ENCODE measurements at regions not wholly inside any gene's neighbourhood (a gene's known extent, or its start where the extent isn't known, plus 50 kb on each side); places are given as distances from the start of the nearest gene placed in this dataset.

- dilution Hi-C loops (cut with MboI; ENCODE audit: extremely low pct_ligation_motif_present, low sequenced_read_pairs) = no loop called here
- no peak for FAIRE-seq
These were observed 176.5 kb upstream of the ADO start for GRCh38 chr10:62627983-62628382.

GRCh38 chr10:62631241-62631640 lies 173.3 kb upstream of the ADO start:
- H3K9me3 ChIP-seq (replicated peaks; ENCODE audit: control insufficient read depth, insufficient read depth, low read length) = no peaks in the 10 kb centered on the region
- no peak for TF ChIP-seq FOS (IDR thresholded peaks at IDR 0.05; ENCODE audit: borderline replicate concordance, insufficient read depth, low read length)
- no peak for TF ChIP-seq POLR2A (IDR thresholded peaks at IDR 0.05; ENCODE audit: low read depth, low read length)
- TF ChIP-seq EZH2 (IDR thresholded peaks at IDR 0.05; ENCODE audit: borderline replicate concordance, low read depth, low read length, severe bottlenecking) = no peak
- no peak for TF ChIP-seq CTCF (IDR thresholded peaks at IDR 0.05; ENCODE audit: extremely low read depth in 1 of 2, insufficient read depth in 1 of 2, low read depth in 1 of 2, low read length in 2 of 2)
- no peak for TF ChIP-seq GATA2 (IDR thresholded peaks at IDR 0.05; ENCODE audit: insufficient read depth, insufficient read length, low read depth, low read length)
- no peak for TF ChIP-seq JUN (IDR thresholded peaks at IDR 0.05; ENCODE audit: borderline replicate concordance, insufficient read depth, insufficient read length, low read depth)
- TF ChIP-seq MAX (IDR thresholded peaks at IDR 0.05; ENCODE audit: insufficient read depth, insufficient read length) = no peak
- no peak for TF ChIP-seq POLR2AphosphoS5 (IDR thresholded peaks at IDR 0.05; ENCODE audit: insufficient read depth, low read depth, low read length)
- no peak for TF ChIP-seq MYC (IDR thresholded peaks at IDR 0.05; ENCODE audit: low read depth, low read length)
- no peak overlapping the region for H3K9ac ChIP-seq (replicated peaks; ENCODE audit: extremely low read depth, insufficient read depth, low read length)
- H3K4me1 ChIP-seq (ENCODE audit: control insufficient read depth, extremely low read depth, insufficient read depth, low read length) = no peaks in the 10 kb centered on the region
- ChIA-PET CTCF (no interaction called here), POLR2A (no interaction called here)
- intact Hi-C loops (cut with micrococcal nuclease) = no loop called here
- no peaks in the 10 kb centered on the region for H3K9me1 ChIP-seq (replicated peaks; ENCODE audit: control insufficient read depth, extremely low read depth, insufficient read depth, low read length)
- H4K20me1 ChIP-seq (replicated peaks; ENCODE audit: control insufficient read depth, extremely low read depth, insufficient read depth, low read length) = no peaks in the 10 kb centered on the region
- dilution Hi-C loops (cut with MboI; ENCODE audit: extremely low pct_ligation_motif_present, low sequenced_read_pairs) = no loop called here
- DNase-seq (ENCODE audit: low read depth, low spot score) (no peak), FAIRE-seq (no peak)
- no peak overlapping the region for H2AFZ ChIP-seq (ENCODE audit: low read depth, low read length)
- no TSS peak for BruUV-seq (replicated peaks)
- no peaks in the 10 kb centered on the region for H3K27me3 ChIP-seq (ENCODE audit: control insufficient read depth in 2 of 2, insufficient read depth in 2 of 2, low read length in 2 of 2)
- no peak overlapping the region for H3K27ac ChIP-seq (ENCODE audit: insufficient read depth, low read depth, low read length)
- no peak overlapping the region for H3K4me3 ChIP-seq (replicated peaks in 1 of 3; ENCODE audit: insufficient read depth in 1 of 3, low read depth in 1 of 3, low read length in 3 of 3)
- no peak overlapping the region for H3K4me2 ChIP-seq (ENCODE audit: insufficient read depth, low read length)
- H3K36me3 ChIP-seq (ENCODE audit: control insufficient read depth in 2 of 2, extremely low read depth in 1 of 2, insufficient read depth in 2 of 2, low read length in 2 of 2) = no peaks in the 10 kb centered on the region
- H3K79me2 ChIP-seq (ENCODE audit: control insufficient read depth, insufficient read depth, low read length) = no peaks in the 10 kb centered on the region

More at GRCh38 chr10:62627983-62628382, 176.5 kb upstream of the ADO start:
- Histone ChIP-seq H3K4me1 (ENCODE audit: control insufficient read depth, extremely low read depth, insufficient read depth, low read length) (no peaks in the 10 kb centered on the region), H3K9ac (replicated peaks; ENCODE audit: extremely low read depth, insufficient read depth, low read length) (no peak overlapping the region), H3K4me3 (replicated peaks in 1 of 3; ENCODE audit: insufficient read depth in 1 of 3, low read depth in 1 of 3, low read length in 3 of 3) (no peak overlapping the region), H4K20me1 (replicated peaks; ENCODE audit: control insufficient read depth, extremely low read depth, insufficient read depth, low read length) (no peaks in the 10 kb centered on the region), H3K27me3 (ENCODE audit: control insufficient read depth in 2 of 2, insufficient read depth in 2 of 2, low read length in 2 of 2) (no peaks in the 10 kb centered on the region), H3K27ac (ENCODE audit: insufficient read depth, low read depth, low read length) (no peak overlapping the region), H3K9me1 (replicated peaks; ENCODE audit: control insufficient read depth, extremely low read depth, insufficient read depth, low read length) (no peaks in the 10 kb centered on the region), H3K79me2 (ENCODE audit: control insufficient read depth, insufficient read depth, low read length) (no peaks in the 10 kb centered on the region), H3K36me3 (ENCODE audit: control insufficient read depth in 2 of 2, extremely low read depth in 1 of 2, insufficient read depth in 2 of 2, low read length in 2 of 2) (no peaks in the 10 kb centered on the region), H2AFZ (ENCODE audit: low read depth, low read length) (no peak overlapping the region), H3K4me2 (ENCODE audit: insufficient read depth, low read length) (no peak overlapping the region), H3K9me3 (replicated peaks; ENCODE audit: control insufficient read depth, insufficient read depth, low read length) (no peaks in the 10 kb centered on the region)
- ChIA-PET CTCF (interaction anchor here (1.8 kb wide), 1 partner anchor 12 kb away, joined by 3 read pairs; no protein-coding TSS in a partner anchor), POLR2A (no interaction called here)
- no TSS peak for BruUV-seq (replicated peaks)
- TF ChIP-seq MYC (IDR thresholded peaks at IDR 0.05; ENCODE audit: low read depth, low read length) = no peak
- no peak for TF ChIP-seq GATA2 (IDR thresholded peaks at IDR 0.05; ENCODE audit: insufficient read depth, insufficient read length, low read depth, low read length)
- no peak for TF ChIP-seq EZH2 (IDR thresholded peaks at IDR 0.05; ENCODE audit: borderline replicate concordance, low read depth, low read length, severe bottlenecking)
- TF ChIP-seq POLR2AphosphoS5 (IDR thresholded peaks at IDR 0.05; ENCODE audit: insufficient read depth, low read depth, low read length) = no peak
- no peak for TF ChIP-seq POLR2A (IDR thresholded peaks at IDR 0.05; ENCODE audit: low read depth, low read length)
- intact Hi-C loops (cut with micrococcal nuclease) = no loop called here
- no peak for DNase-seq (ENCODE audit: low read depth, low spot score)
